Effector memory CD4-positive, alpha-beta T cell (primary cell): ENCODE measurements at regions not wholly inside any gene's neighbourhood (a gene's known extent, or its start where the extent isn't known, plus 50 kb on each side); places are given as distances from the start of the nearest gene placed in this dataset.

Experiments used
- DNase-seq, 3 donors: peaks; one replicate each; pipeline ENCODE4 v3.0.0-alpha.2; 2020
- H3K27ac ChIP-seq: 2 replicates; pipeline ENCODE4 v1.7.0; 2013; ENCODE audit warnings: mild to moderate bottlenecking, low read length, moderate library complexity; ENCODE audit not compliant: insufficient read depth, poor library complexity, severe bottlenecking
- H3K27me3 ChIP-seq: replicated peaks from 2 replicates; pipeline ENCODE4 v1.7.0; 2013; ENCODE audit warnings: mild to moderate bottlenecking, low read length; ENCODE audit not compliant: insufficient read depth, control insufficient read depth, poor library complexity, severe bottlenecking
- H3K36me3 ChIP-seq: 2 replicates; pipeline ENCODE4 v1.7.0; 2013; ENCODE audit warnings: mild to moderate bottlenecking, low read length, moderate library complexity; ENCODE audit not compliant: control insufficient read depth, insufficient read depth
- H3K4me1 ChIP-seq: 2 replicates; pipeline ENCODE4 v1.7.0; 2013; ENCODE audit warnings: low read length, mild to moderate bottlenecking; ENCODE audit not compliant: control insufficient read depth, insufficient read depth, poor library complexity, severe bottlenecking
- H3K4me3 ChIP-seq: 2 replicates; pipeline ENCODE4 v1.7.0; 2013; ENCODE audit warnings: low read length, low read depth, mild to moderate bottlenecking; ENCODE audit not compliant: insufficient read depth, poor library complexity, severe bottlenecking
- H3K9me3 ChIP-seq: 2 replicates; pipeline ENCODE4 v1.7.0; 2013; ENCODE audit warnings: mild to moderate bottlenecking, low read length, moderate library complexity; ENCODE audit not compliant: control insufficient read depth

DNA sequence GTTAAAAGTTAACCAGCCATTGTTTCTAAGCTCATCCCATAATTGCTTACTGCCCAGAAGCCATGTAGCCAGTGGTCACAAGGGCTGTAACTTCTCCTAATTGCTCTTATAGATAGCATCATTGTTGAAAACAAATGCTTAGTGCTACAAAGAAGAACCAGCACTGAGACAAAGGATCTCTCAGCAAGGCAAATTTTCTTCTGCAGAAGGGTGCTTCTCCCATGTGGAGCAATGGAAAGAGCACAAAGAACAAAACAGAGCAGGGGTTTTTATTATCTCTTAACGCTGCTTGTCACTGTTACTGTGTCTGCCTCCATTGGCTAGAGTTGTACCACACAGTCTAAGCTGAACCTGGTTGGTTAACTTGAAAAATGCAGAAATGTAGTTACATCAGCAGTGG lies 1036.8 kb downstream of the UQCRFS1 start:
- no peak overlapping the region for H3K4me3 ChIP-seq
- H3K27me3 ChIP-seq = no peaks in the 10 kb centered on the region
- H3K4me1 ChIP-seq = no peaks in the 10 kb centered on the region
- H3K27ac ChIP-seq = no peak overlapping the region
- DNase-seq = no peak
- no peaks in the 10 kb centered on the region for H3K36me3 ChIP-seq
- H3K9me3 ChIP-seq = no peaks in the 10 kb centered on the region

DNA sequence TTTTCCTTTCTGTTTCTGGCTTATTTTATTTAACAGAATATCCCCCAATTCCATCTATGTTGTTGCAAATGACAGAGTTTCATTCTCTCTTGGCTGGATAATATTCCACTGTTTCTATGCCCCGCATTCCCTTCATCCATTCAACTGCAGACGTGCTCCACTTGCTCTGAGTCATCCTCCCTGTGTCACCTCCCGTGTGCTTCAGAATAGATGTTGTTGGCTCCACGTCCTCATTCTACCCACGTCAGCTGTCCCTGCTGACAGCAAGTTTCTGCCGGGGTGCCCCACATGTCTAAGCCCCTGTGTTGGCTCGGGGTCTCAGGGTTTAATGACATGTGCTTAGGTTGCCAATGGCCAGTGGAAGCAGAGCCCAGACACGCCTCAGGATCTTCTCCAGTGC lies 1041.0 kb downstream of the UQCRFS1 start:
- Histone ChIP-seq H3K36me3 (no peaks in the 10 kb centered on the region), H3K27me3 (no peaks in the 10 kb centered on the region), H3K9me3 (no peaks in the 10 kb centered on the region), H3K27ac (no peak overlapping the region), H3K4me3 (no peak overlapping the region), H3K4me1 (no peaks in the 10 kb centered on the region)
- no peak for DNase-seq

DNA sequence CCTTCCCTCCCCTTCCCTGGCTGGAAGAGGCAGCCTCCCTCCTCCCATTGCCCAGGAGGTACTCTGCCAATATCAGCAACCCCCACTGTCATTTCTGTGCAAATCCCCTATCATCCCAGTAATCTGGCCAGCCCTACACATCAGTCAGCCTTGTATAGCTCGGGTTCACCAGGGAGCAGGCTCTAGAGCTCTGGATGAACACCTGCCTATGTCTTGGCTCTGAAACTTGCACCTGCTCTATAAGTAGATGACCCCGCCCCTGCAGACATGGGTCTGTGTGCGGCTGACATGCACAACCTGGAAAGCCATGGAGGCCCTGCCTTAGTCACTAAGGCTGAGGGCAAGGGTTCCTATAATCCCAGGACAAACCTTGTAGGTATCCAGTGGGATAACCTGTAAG lies 1042.9 kb downstream of the UQCRFS1 start:
- no peak overlapping the region for H3K4me3 ChIP-seq
- no peaks in the 10 kb centered on the region for H3K27me3 ChIP-seq
- no peak for DNase-seq
- H3K27ac ChIP-seq = no peak overlapping the region
- no peaks in the 10 kb centered on the region for H3K4me1 ChIP-seq
- no peaks in the 10 kb centered on the region for H3K9me3 ChIP-seq
- H3K36me3 ChIP-seq = no peaks in the 10 kb centered on the region

DNA sequence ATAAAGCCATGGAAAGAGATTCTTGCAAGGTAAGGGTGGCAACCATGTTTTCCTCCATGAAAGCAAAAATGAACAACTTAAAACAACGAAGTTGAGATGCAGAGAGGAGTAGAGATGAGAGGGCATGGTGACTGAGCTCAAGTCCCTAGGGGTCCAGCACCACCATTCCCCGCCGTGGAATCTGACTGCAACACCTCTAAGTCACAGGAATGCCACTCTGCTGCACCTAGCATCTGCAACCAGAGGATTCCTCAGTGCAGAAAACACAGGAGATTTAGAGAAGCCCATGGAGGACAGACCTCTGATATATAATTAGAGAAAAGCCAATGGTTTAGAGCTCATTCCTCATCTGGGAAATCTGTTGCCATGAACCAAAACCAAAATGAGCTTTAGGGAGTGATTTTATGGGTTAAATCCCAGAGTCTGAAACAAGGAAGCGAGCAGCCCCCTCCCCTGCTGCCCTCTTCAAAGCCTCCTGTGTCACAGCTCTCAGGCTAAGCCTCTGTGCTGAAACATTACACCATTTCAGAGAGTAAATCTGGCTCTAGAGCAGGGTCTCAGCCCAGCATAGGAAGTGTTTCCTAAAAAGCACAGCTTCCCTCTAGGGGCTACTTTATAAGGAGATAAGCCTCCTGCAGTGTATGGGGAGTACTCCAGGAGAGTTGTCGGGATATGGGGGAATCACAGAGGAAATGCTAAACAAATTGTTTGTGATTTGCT lies 1043.6 kb downstream of the UQCRFS1 start:
- Histone ChIP-seq H3K4me1 (no peaks in the 10 kb centered on the region), H3K36me3 (no peaks in the 10 kb centered on the region), H3K4me3 (no peak overlapping the region), H3K27ac (no peak overlapping the region), H3K9me3 (no peaks in the 10 kb centered on the region), H3K27me3 (no peaks in the 10 kb centered on the region)
- DNase-seq = no peak

DNA sequence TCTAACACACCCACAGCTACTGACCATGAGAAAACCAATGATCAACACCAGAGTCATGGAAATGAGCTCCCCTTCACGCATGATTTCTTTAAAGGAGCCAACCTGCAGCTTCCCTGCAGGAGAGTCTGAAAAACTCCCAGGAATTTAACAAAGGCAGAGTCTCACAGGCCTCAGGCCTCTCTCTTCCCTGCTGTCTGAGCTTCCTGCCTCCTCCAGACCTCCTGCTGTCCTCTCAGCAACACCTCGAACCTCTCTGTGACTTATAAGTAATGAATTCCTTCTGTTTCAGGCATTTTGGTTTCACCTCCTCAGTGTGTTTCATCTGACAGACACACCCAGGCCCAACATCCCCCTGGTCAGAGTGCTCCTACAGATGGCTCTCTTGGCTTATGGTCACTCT lies 1044.4 kb downstream of the UQCRFS1 start:
- no peak overlapping the region for H3K4me3 ChIP-seq
- no peaks in the 10 kb centered on the region for H3K4me1 ChIP-seq
- H3K36me3 ChIP-seq = no peaks in the 10 kb centered on the region
- H3K9me3 ChIP-seq = no peaks in the 10 kb centered on the region
- no peak for DNase-seq
- no peaks in the 10 kb centered on the region for H3K27me3 ChIP-seq
- no peak overlapping the region for H3K27ac ChIP-seq

DNA sequence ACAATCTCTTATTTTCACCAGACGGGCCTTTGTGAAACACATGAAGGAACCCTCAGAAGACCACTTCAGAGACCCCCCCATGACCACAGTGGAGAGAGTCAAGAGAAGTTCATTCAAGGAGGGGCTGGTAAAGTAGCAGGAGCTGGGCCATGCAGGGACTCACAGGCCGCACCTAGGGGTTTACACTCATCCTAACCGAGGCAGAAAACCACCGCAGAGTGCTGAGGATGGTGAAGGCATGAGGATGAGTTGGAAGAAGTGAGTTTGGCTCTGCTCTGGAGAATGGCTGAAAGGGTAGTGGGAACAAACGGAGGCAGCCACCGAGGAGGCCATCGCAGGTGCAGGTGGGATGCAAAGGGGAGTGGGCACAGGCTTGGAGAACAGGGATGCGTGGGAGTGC lies 1046.9 kb downstream of the UQCRFS1 start:
- no peaks in the 10 kb centered on the region for H3K27me3 ChIP-seq
- no peak overlapping the region for H3K27ac ChIP-seq
- no peaks in the 10 kb centered on the region for H3K4me1 ChIP-seq
- H3K9me3 ChIP-seq = no peaks in the 10 kb centered on the region
- DNase-seq = no peak
- H3K4me3 ChIP-seq = no peak overlapping the region
- no peaks in the 10 kb centered on the region for H3K36me3 ChIP-seq

DNA sequence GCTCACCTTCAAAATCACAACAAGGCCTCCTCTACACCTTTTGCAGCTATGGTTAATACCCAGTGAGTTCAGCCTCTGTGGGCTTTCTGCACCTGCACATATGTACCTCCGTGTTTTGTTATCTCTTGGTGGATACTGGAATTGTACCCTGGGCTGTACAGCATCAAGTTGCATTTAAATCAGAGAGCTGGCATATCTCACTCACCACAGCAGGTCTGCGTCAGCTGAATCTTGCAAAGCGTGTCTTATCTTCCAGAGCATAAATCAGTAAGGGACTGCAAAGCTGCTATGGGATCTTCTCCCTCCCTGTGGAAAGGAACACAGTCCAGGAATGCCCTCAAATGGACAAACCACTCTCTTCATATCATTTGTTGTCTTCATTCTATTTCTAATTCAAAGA lies 1048.7 kb downstream of the UQCRFS1 start:
- no peaks in the 10 kb centered on the region for H3K27me3 ChIP-seq
- no peaks in the 10 kb centered on the region for H3K36me3 ChIP-seq
- H3K27ac ChIP-seq = no peak overlapping the region
- H3K9me3 ChIP-seq = no peaks in the 10 kb centered on the region
- H3K4me1 ChIP-seq = no peaks in the 10 kb centered on the region
- DNase-seq = no peak
- H3K4me3 ChIP-seq = no peak overlapping the region

DNA sequence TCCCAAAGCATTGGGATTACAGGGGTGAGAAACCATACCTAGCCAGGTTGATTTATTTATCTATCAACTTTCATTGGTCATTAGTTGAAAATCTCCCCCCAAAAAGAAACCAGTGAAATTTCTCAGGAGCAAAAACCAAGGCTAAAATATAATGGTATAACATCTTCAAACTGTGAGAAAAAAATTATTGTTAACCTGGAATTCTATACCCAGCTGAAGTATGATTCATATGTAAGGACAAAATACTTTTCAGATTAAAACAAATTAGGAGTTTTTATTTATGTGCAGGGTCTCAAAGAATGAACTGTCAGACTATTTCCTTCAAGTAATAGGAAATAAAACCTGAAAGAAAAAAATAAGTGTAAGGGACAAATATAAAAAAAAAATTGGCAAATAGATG lies 1053.9 kb downstream of the UQCRFS1 start:
- no peaks in the 10 kb centered on the region for H3K36me3 ChIP-seq
- no peaks in the 10 kb centered on the region for H3K9me3 ChIP-seq
- no peak for DNase-seq
- H3K27me3 ChIP-seq = no peaks in the 10 kb centered on the region
- H3K4me1 ChIP-seq = no peaks in the 10 kb centered on the region
- H3K4me3 ChIP-seq = no peak overlapping the region
- H3K27ac ChIP-seq = no peak overlapping the region

DNA sequence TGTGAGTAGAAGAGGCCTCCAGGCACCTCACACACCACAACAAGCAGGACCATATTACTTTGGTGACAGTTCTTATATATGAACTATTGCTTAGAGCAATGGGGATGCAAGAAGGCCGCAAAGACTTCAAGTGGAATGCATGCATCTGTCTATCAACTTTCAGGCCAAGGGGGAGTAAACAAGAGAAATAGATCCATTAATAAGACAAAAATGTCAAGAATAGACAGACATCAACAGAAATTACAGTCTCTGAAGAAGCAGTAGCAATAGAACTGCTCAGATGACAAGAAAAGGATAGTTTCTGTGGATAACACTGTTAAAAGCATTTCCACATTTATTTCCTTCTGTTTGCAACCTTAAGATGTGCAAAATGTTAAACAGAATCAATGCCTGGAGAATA lies 1057.7 kb downstream of the UQCRFS1 start:
- Histone ChIP-seq H3K27ac (no peak overlapping the region), H3K4me1 (no peaks in the 10 kb centered on the region), H3K36me3 (no peaks in the 10 kb centered on the region), H3K4me3 (no peak overlapping the region), H3K9me3 (no peaks in the 10 kb centered on the region), H3K27me3 (no peaks in the 10 kb centered on the region)
- DNase-seq = no peak

DNA sequence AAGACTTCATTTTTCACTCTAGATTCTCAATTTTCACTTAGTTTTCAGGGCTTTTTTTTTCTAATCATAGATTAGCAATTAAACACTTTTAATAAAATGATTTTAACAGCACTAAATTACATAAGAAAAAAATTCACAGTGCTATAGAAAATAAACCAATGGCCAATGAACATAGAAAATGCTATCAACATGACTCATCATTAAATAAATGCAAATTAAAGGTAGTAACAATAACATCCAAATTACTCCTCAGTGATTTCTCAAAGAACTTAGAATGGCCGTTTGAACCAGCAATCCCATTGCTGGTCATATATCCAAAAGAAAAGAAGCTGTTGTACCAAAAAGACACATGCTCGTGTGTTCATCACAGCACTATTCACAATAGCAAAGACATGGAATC lies 1058.9 kb downstream of the UQCRFS1 start:
- DNase-seq = no peak
- H3K27me3 ChIP-seq = no peaks in the 10 kb centered on the region
- no peaks in the 10 kb centered on the region for H3K36me3 ChIP-seq
- H3K27ac ChIP-seq = no peak overlapping the region
- no peaks in the 10 kb centered on the region for H3K9me3 ChIP-seq
- H3K4me1 ChIP-seq = no peaks in the 10 kb centered on the region
- H3K4me3 ChIP-seq = no peak overlapping the region
